ENCODE measurements at regions not wholly inside any gene's neighbourhood (a gene's known extent, or its start where the extent isn't known, plus 50 kb on each side); places are given as distances from the start of the nearest gene placed in this dataset.

- DNase-seq (ENCODE audit: low spot score) = no peak
Observed at GRCh38 chrX:100120956-100121355, 289.1 kb downstream of the PCDH19 start.

DNA sequence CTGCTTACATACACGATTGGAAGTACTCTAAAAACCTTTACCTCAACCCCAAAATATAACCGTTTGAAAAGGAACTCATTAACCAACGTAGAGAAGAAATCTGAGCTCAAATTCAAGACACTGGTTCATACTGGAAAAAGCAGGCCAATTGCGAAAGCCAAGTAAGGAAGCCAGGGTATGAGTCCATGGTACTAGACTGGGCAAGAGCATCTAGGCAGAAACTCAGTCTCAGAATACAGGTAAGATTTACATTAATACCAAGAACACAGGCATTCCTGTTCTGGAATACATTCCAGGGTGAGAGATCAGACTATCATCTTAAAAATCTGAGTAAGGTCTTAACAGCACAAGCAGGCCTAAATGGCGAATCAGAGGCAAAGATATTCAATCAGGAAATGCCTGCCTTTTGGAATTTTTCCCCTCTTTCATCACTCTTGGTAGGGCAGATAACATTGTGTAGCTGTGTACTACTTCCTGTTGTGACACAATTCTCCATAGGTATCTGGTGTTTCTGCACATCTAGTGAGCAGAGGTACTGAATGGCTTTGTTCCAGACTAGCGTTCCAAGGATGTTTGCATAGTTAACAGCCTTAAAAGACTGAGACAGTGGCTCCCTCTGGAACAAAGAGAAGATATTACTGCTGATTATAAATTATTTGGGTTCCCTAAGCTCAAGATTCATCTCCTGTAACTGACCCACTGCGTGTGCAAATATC, 311.3 kb downstream of the PCDH19 start:
- DNase-seq (ENCODE audit: low spot score) = peak; percentile 2

DNA sequence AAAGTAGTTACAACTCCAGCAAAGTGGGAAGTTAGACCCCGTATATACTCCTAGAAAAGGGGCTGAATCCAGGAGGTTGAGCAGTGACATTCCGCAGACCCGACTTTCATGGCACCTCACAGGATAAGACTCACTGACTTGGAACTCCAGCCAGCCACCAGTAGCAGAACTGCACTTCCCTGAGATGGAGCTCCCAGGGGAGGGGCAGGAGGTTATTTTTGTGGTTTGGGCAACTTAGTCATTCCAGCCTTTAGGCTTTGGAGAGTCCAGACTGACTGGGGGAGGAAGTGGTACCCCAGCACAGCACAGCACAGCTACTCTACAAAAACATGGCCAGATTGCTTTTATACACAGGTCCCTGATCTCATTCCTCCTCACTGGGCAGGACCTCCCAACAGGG, 319.1 kb downstream of the PCDH19 start:
- peak; percentile 21 for DNase-seq (ENCODE audit: low spot score)

- DNase-seq (ENCODE audit: low spot score) = no peak
Observed at GRCh38 chrX:100089724-100090123, 320.3 kb downstream of the PCDH19 start.

- no peak for DNase-seq (ENCODE audit: low spot score)
Observed at GRCh38 chrX:100085846-100086245, 324.2 kb downstream of the PCDH19 start.

- DNase-seq (ENCODE audit: low spot score) = no peak
Observed at GRCh38 chrX:100083211-100083610, 326.9 kb downstream of the PCDH19 start.

DNA sequence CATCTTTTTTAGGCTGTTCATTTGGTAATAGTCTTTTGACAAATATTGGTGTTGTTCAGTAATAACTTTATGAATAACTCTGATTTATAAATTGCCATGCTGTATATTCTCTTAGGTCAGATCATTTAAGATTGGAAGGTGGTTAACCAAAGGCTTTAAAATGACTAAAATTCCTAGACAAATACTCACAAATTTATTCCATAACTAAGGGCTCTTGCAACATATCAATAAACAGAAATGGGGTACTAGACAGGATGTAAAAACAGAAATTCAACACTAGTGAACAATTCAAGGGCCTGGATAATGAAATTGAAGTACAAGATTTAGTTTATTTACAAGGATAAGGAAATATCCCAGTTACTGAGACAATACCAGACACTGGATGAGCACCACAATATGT, 328.6 kb downstream of the PCDH19 start:
- no peak for DNase-seq (ENCODE audit: low spot score)

- DNase-seq (ENCODE audit: low spot score) = no peak
Observed at GRCh38 chrX:100076031-100076430, 334.0 kb downstream of the PCDH19 start.

DNA sequence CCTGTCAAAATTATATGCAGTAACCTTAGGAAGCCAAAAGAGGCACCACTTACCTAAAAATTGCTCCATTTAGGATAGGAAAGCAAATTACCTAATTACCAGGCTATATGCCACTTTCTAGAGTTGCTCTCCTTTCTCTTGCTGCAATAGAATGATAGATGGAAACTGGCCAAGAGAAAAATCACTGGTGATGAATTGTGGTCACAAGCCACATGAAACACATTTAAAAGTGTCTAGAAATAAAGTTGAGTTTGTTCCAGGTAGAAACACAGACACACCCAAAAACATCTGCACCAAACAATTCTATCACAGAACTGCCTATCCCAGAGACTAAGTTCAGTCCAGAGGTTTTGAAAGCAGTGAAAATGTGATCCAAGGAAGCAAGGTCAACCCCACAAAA, 337.7 kb downstream of the PCDH19 start:
- no peak for DNase-seq (ENCODE audit: low spot score)

GRCh38 chrX:100070334-100070849, 339.7 kb downstream of the PCDH19 start:
- DNase-seq (ENCODE audit: low spot score) = no peak

GRCh38 chrX:100048156-100048555, 361.9 kb downstream of the PCDH19 start:
- DNase-seq (ENCODE audit: low spot score) = no peak
